ENCODE measurements at regions not wholly inside any gene's neighbourhood (a gene's known extent, or its start where the extent isn't known, plus 50 kb on each side); places are given as distances from the start of the nearest gene placed in this dataset.

- no peaks in the 10 kb centered on the region for H3K9me2 ChIP-seq
- CTCF ChIA-PET = no interaction called here
- no peak overlapping the region for H3K4me3 ChIP-seq (ENCODE audit: low read depth in 2 of 2, low read length in 1 of 2)
- H3K27ac ChIP-seq (ENCODE audit: low read depth in 2 of 2, low read length in 1 of 2) = no peak overlapping the region
- no peaks in the 10 kb centered on the region for H3K36me3 ChIP-seq (replicated peaks in 1 of 2; ENCODE audit: control insufficient read depth in 1 of 2, insufficient read depth in 2 of 2, low read length in 1 of 2)
- no peaks in the 10 kb centered on the region for H4K20me1 ChIP-seq (ENCODE audit: insufficient read depth)
- H2AFZ ChIP-seq (ENCODE audit: low read depth) = no peak overlapping the region
- H3K9ac ChIP-seq = no peak overlapping the region
- H3K4me1 ChIP-seq (ENCODE audit: control insufficient read depth in 1 of 2, insufficient read depth in 2 of 2, low read depth in 1 of 2, low read length in 1 of 2) = no peaks in the 10 kb centered on the region
- POLR2A ChIA-PET = no interaction called here
- H3K9me3 ChIP-seq = peaks cover 11% of the 10 kb centered on the region
- no peaks in the 10 kb centered on the region for H3K27me3 ChIP-seq (ENCODE audit: insufficient read depth)
- 0% methylated on average over 1 of the region's 1 CpG for WGBS (ENCODE audit: low lambda C conversion rate)
- no peak for TF ChIP-seq TEAD4 (IDR thresholded peaks at IDR 0.05; ENCODE audit: borderline replicate concordance, insufficient read depth)
- TF ChIP-seq CTCF (IDR thresholded peaks at IDR 0.05) = no peak
- TF ChIP-seq NRF1 (IDR thresholded peaks at IDR 0.05; ENCODE audit: low read depth, low read length) = no peak
- no peak for TF ChIP-seq REST (IDR thresholded peaks at IDR 0.05; ENCODE audit: low read depth, low read length)
- no peak for TF ChIP-seq CHD2 (IDR thresholded peaks at IDR 0.05; ENCODE audit: low read length, partially characterized antibody)
- no peak for TF ChIP-seq RCOR1 (IDR thresholded peaks at IDR 0.05; ENCODE audit: low read length)
- no peak for TF ChIP-seq TCF12 (IDR thresholded peaks at IDR 0.05)
- TF ChIP-seq FOXM1 (IDR thresholded peaks at IDR 0.05; ENCODE audit: low read depth) = no peak
- TF ChIP-seq ZBTB33 (IDR thresholded peaks at IDR 0.05; ENCODE audit: borderline replicate concordance, low read depth) = no peak
- no peak for TF ChIP-seq FOXJ3 (CRISPR knock-in tag; IDR thresholded peaks at IDR 0.05)
- no peak for TF ChIP-seq GABPA (IDR thresholded peaks at IDR 0.05; ENCODE audit: low read depth)
- no peak for TF ChIP-seq IRF3 (IDR thresholded peaks at IDR 0.05; ENCODE audit: low read depth, low read length)
- TF ChIP-seq SMC3 (IDR thresholded peaks at IDR 0.05; ENCODE audit: low read depth, low read length) = no peak
- TF ChIP-seq PBX3 (IDR thresholded peaks at IDR 0.05) = no peak
- TF ChIP-seq MXI1 (IDR thresholded peaks at IDR 0.05; ENCODE audit: low read depth, low read length) = no peak
- TF ChIP-seq NFIC (IDR thresholded peaks at IDR 0.05; ENCODE audit: borderline replicate concordance) = no peak
- TF ChIP-seq POLR2AphosphoS5 (IDR thresholded peaks at IDR 0.05; ENCODE audit: low read depth, low read length) = no peak
- no peak for TF ChIP-seq MAX (IDR thresholded peaks at IDR 0.05; ENCODE audit: low read depth)
- TF ChIP-seq MEF2A (IDR thresholded peaks at IDR 0.05; ENCODE audit: borderline replicate concordance, low read depth) = no peak
- DNase-seq = no peak
- no peaks in the 10 kb centered on the region for H3F3A ChIP-seq (replicated peaks; ENCODE audit: insufficient read depth)
- no peaks in the 10 kb centered on the region for H3K79me2 ChIP-seq (ENCODE audit: insufficient read depth)
- H3K4me2 ChIP-seq = no peak overlapping the region
Measured at GRCh38 chr5:27158775-27159174, 120.4 kb upstream of the CDH9 start.

All from SK-N-SH (cell line).